Ramos (cell line): ENCODE measurements at regions not wholly inside any gene's neighbourhood (a gene's known extent, or its start where the extent isn't known, plus 50 kb on each side); places are given as distances from the start of the nearest gene placed in this dataset.
"Not testable (repeated sequence)": the region's sequence is repeated elsewhere in the genome, so short reads cannot be mapped to it uniquely, and the experiment has no call there.

Experiments
- in situ Hi-C: fragments of 300-500 bp; cut with MboI; formaldehyde crosslinking; loops from one replicate; pipeline ENCODE4 v1.14.3; 2022; ENCODE audit warnings: low sequenced_read_pairs; ENCODE audit not compliant: unreplicated experiment

GRCh38 chr14:105762262-105762661 lies 235.9 kb downstream of the TMEM121 start:
- in situ Hi-C loops = loop anchor here (5.0 kb wide), 1 partner anchor 145 kb away; no protein-coding TSS in a partner anchor

- in situ Hi-C loops = loop anchor here (5.0 kb wide), 1 partner anchor 147 kb away; no protein-coding TSS in a partner anchor
Observed at GRCh38 chr14:105764254-105764901, 238.0 kb downstream of the TMEM121 start.

GRCh38 chr14:105765072-105765825 lies 238.9 kb downstream of the TMEM121 start:
- in situ Hi-C loops = not testable (repeated sequence)

- in situ Hi-C loops = no loop called here
Observed at GRCh38 chr14:105765893-105766614, 239.7 kb downstream of the TMEM121 start.

GRCh38 chr14:105767315-105767714 lies 240.9 kb downstream of the TMEM121 start:
- in situ Hi-C loops = no loop called here

GRCh38 chr14:105768039-105768438 lies 241.7 kb downstream of the TMEM121 start:
- in situ Hi-C loops = not testable (repeated sequence)

GRCh38 chr14:105769061-105769730 lies 242.8 kb downstream of the TMEM121 start:
- in situ Hi-C loops = not testable (repeated sequence)

GRCh38 chr14:105770619-105771216 lies 244.3 kb downstream of the TMEM121 start:
- in situ Hi-C loops = not testable (repeated sequence)

- in situ Hi-C loops = not testable (repeated sequence)
Observed at GRCh38 chr14:105771261-105772226, 245.2 kb downstream of the TMEM121 start.

GRCh38 chr14:105772710-105773250 lies 246.4 kb downstream of the TMEM121 start:
- in situ Hi-C loops = not testable (repeated sequence)

GRCh38 chr14:105773584-105773983 lies 247.2 kb downstream of the TMEM121 start:
- in situ Hi-C loops = no loop called here

GRCh38 chr14:105774001-105774400 lies 247.6 kb downstream of the TMEM121 start:
- in situ Hi-C loops = no loop called here

GRCh38 chr14:105774585-105775348 lies 248.4 kb downstream of the TMEM121 start:
- in situ Hi-C loops = not testable (repeated sequence)

- in situ Hi-C loops = not testable (repeated sequence)
Observed at GRCh38 chr14:105775349-105775923, 249.1 kb downstream of the TMEM121 start.

GRCh38 chr14:105776112-105776511 lies 249.7 kb downstream of the TMEM121 start:
- in situ Hi-C loops = not testable (repeated sequence)

GRCh38 chr14:105776924-105777323 lies 250.5 kb downstream of the TMEM121 start:
- in situ Hi-C loops = no loop called here

GRCh38 chr14:105783707-105784106 lies 257.3 kb downstream of the TMEM121 start:
- in situ Hi-C loops = no loop called here
